Astrocyte (in vitro differentiated cells and primary cell): ENCODE measurements at regions not wholly inside any gene's neighbourhood (a gene's known extent, or its start where the extent isn't known, plus 50 kb on each side); places are given as distances from the start of the nearest gene placed in this dataset.

Experiments
- DNase-seq: peaks from one replicate; pipeline ENCODE4 v3.0.0-alpha.2; 2010; ENCODE audit warnings: low read depth
- FAIRE-seq: peaks from 2 replicates; lab custom pipeline; 2011; peaks lifted over from hg19 to GRCh38; lab: Jason Lieb, UNC
- H2AFZ ChIP-seq: 2 replicates; pipeline ENCODE4 v1.6.0; 2012; ENCODE audit warnings: low read depth, low read length, inconsistent platforms
- H3K27ac ChIP-seq: 2 replicates; pipeline ENCODE4 v1.5.1; 2011; ENCODE audit warnings: low read depth, low read length, inconsistent platforms
- H3K27me3 ChIP-seq: 2 replicates; pipeline ENCODE4 v1.6.0; 2011; ENCODE audit warnings: low read length, inconsistent platforms; ENCODE audit not compliant: insufficient read depth
- H3K36me3 ChIP-seq: 2 replicates; pipeline ENCODE4 v1.5.1; 2011; ENCODE audit warnings: low read length, inconsistent platforms; ENCODE audit not compliant: insufficient read depth
- H3K4me1 ChIP-seq: 2 replicates; pipeline ENCODE4 v1.5.1; 2011; ENCODE audit warnings: low read length, inconsistent platforms; ENCODE audit not compliant: insufficient read depth
- H3K4me2 ChIP-seq: 2 replicates; pipeline ENCODE4 v1.6.0; 2012; ENCODE audit warnings: low read length, inconsistent platforms
- H3K4me3 ChIP-seq: 2 replicates; pipeline ENCODE4 v1.5.1; 2011; ENCODE audit warnings: low read depth, mild to moderate bottlenecking, low read length, inconsistent platforms; ENCODE audit not compliant: insufficient read depth
- H3K79me2 ChIP-seq: 2 replicates; pipeline ENCODE4 v1.6.0; 2012; ENCODE audit warnings: mild to moderate bottlenecking, low read length, inconsistent platforms; ENCODE audit not compliant: insufficient read depth
- H3K9ac ChIP-seq: 2 replicates; pipeline ENCODE4 v1.6.0; 2012; ENCODE audit warnings: mild to moderate bottlenecking, low read length, inconsistent platforms
- H3K9me3 ChIP-seq: 2 replicates; pipeline ENCODE4 v1.5.1; 2012; ENCODE audit warnings: low read depth, mild to moderate bottlenecking, low read length, inconsistent platforms; ENCODE audit not compliant: insufficient read depth
- H4K20me1 ChIP-seq: 2 replicates; pipeline ENCODE4 v1.6.0; 2012; ENCODE audit warnings: low read length, inconsistent platforms; ENCODE audit not compliant: insufficient read depth
- H3K27ac Mint-ChIP-seq: one replicate; pipeline ENCODE4 v1.8.0; 2021; ENCODE audit warnings: mild to moderate bottlenecking, mixed read lengths; ENCODE audit not compliant: unreplicated experiment
- H3K27me3 Mint-ChIP-seq: one replicate; pipeline ENCODE4 v1.8.0; 2021; ENCODE audit warnings: low read depth, mixed read lengths; ENCODE audit not compliant: unreplicated experiment
- H3K36me3 Mint-ChIP-seq: one replicate; pipeline ENCODE4 v1.8.0; 2021; ENCODE audit warnings: low read depth, mixed read lengths; ENCODE audit not compliant: unreplicated experiment
- H3K4me1 Mint-ChIP-seq: one replicate; pipeline ENCODE4 v1.8.0; 2021; ENCODE audit warnings: low read depth, mixed read lengths; ENCODE audit not compliant: unreplicated experiment
- H3K4me3 Mint-ChIP-seq: one replicate; pipeline ENCODE4 v1.8.0; 2021; ENCODE audit warnings: mild to moderate bottlenecking, moderate library complexity, mixed read lengths; ENCODE audit not compliant: unreplicated experiment
- H3K9me3 Mint-ChIP-seq: one replicate; pipeline ENCODE4 v1.8.0; 2021; ENCODE audit warnings: mild to moderate bottlenecking, mixed read lengths; ENCODE audit not compliant: unreplicated experiment
- CTCF ChIP-seq: IDR thresholded peaks from 2 replicates; pipeline ENCODE4 v1.5.1; 2011; ENCODE audit warnings: low read depth, mild to moderate bottlenecking, inconsistent platforms, low read length, moderate library complexity; ENCODE audit not compliant: insufficient read depth
- EZH2 ChIP-seq: IDR thresholded peaks from 2 replicates; pipeline ENCODE4 v1.6.1; 2012; ENCODE audit warnings: mild to moderate bottlenecking, low read length, inconsistent platforms; ENCODE audit not compliant: insufficient read depth

GRCh38 chr1:56235909-56236510, 343.4 kb downstream of the PLPP3 start:
- no peak for FAIRE-seq
- Histone ChIP-seq H3K36me3 (no peaks in the 10 kb centered on the region), H2AFZ (no peak overlapping the region), H3K4me1 (no peaks in the 10 kb centered on the region), H3K4me2 (no peak overlapping the region), H3K4me3 (no peak overlapping the region), H3K9me3 (no peaks in the 10 kb centered on the region), H3K79me2 (no peaks in the 10 kb centered on the region), H4K20me1 (no peaks in the 10 kb centered on the region), H3K27me3 (no peaks in the 10 kb centered on the region), H3K27ac (no peak overlapping the region), H3K9ac (no peak overlapping the region)
- H3K9me3 Mint-ChIP-seq = peaks cover 3% of the 10 kb centered on the region
- H3K27ac Mint-ChIP-seq = no peak overlapping the region
- no peak overlapping the region for H3K4me3 Mint-ChIP-seq
- no peaks in the 10 kb centered on the region for H3K36me3 Mint-ChIP-seq
- DNase-seq = no peak
- TF ChIP-seq CTCF (no peak), EZH2 (no peak)
- peaks cover 22% of the 10 kb centered on the region for H3K27me3 Mint-ChIP-seq
- H3K4me1 Mint-ChIP-seq = peaks cover 2% of the 10 kb centered on the region

GRCh38 chr1:56229186-56229585, 350.2 kb downstream of the PLPP3 start:
- no peaks in the 10 kb centered on the region for H4K20me1 ChIP-seq
- no peaks in the 10 kb centered on the region for H3K4me1 Mint-ChIP-seq
- H3K4me1 ChIP-seq = no peaks in the 10 kb centered on the region
- no peaks in the 10 kb centered on the region for H3K36me3 Mint-ChIP-seq
- TF ChIP-seq CTCF (no peak), EZH2 (no peak)
- no peak overlapping the region for H3K4me3 ChIP-seq
- peaks cover 10% of the 10 kb centered on the region for H3K27me3 Mint-ChIP-seq
- no peak overlapping the region for H3K27ac Mint-ChIP-seq
- no peak overlapping the region for H3K9ac ChIP-seq
- H3K36me3 ChIP-seq = no peaks in the 10 kb centered on the region
- no peak for DNase-seq
- no peak overlapping the region for H3K4me3 Mint-ChIP-seq
- H3K79me2 ChIP-seq = no peaks in the 10 kb centered on the region
- H3K9me3 ChIP-seq = no peaks in the 10 kb centered on the region
- no peak for FAIRE-seq
- no peak overlapping the region for H3K27ac ChIP-seq
- no peaks in the 10 kb centered on the region for H3K27me3 ChIP-seq
- no peak overlapping the region for H3K4me2 ChIP-seq
- peak overlapping the region; percentile 42 for H2AFZ ChIP-seq
- no peaks in the 10 kb centered on the region for H3K9me3 Mint-ChIP-seq

- H2AFZ ChIP-seq = no peak overlapping the region
- Mint-ChIP-seq H3K27ac (no peak overlapping the region), H3K4me1 (no peaks in the 10 kb centered on the region), H3K9me3 (no peaks in the 10 kb centered on the region), H3K36me3 (no peaks in the 10 kb centered on the region), H3K27me3 (peaks cover 10% of the 10 kb centered on the region), H3K4me3 (no peak overlapping the region)
- no peak overlapping the region for H3K4me2 ChIP-seq
- no peaks in the 10 kb centered on the region for H4K20me1 ChIP-seq
- H3K4me3 ChIP-seq = no peak overlapping the region
- H3K9me3 ChIP-seq = no peaks in the 10 kb centered on the region
- no peaks in the 10 kb centered on the region for H3K36me3 ChIP-seq
- no peaks in the 10 kb centered on the region for H3K79me2 ChIP-seq
- FAIRE-seq (no peak), DNase-seq (no peak)
- no peaks in the 10 kb centered on the region for H3K27me3 ChIP-seq
- TF ChIP-seq CTCF (no peak), EZH2 (no peak)
- no peak overlapping the region for H3K9ac ChIP-seq
- no peaks in the 10 kb centered on the region for H3K4me1 ChIP-seq
- H3K27ac ChIP-seq = no peak overlapping the region
These were observed 351.5 kb downstream of the PLPP3 start for GRCh38 chr1:56227886-56228285.
